GM12878 (cell line): ENCODE measurements at regions not wholly inside any gene's neighbourhood (a gene's known extent, or its start where the extent isn't known, plus 50 kb on each side); places are given as distances from the start of the nearest gene placed in this dataset.

ENCODE experiments used
- ATAC-seq: fragments of 200-7000 bp; cut with Tn5 transposase; 3 replicates; pipeline ENCODE4 v1.9.1; 2020; ENCODE audit warnings: mild to moderate bottlenecking, moderate library complexity
- BruUV-seq: library from RNA; stranded (reverse); fragments of 400-500 nt; replicated peaks from 2 replicates; lab custom pipeline; 2021; lab: Mats Ljungman, UMichigan
- CTCF ChIA-PET: fragments of 300-600 bp; sonication (Branson Sonifier 250); formaldehyde crosslinking; extraction: SDS; loops from one replicate; lab custom pipeline; 2021; ENCODE audit warnings: inconsistent platforms; lab: Yijun Ruan, JAX
- POLR2A ChIA-PET: fragments of 350-600 bp; formaldehyde crosslinking; extraction: SDS; loops from one replicate; lab custom pipeline; 2021; ENCODE audit warnings: inconsistent platforms; lab: Charles Lee
- RAD21 ChIA-PET: fragments of 300-600 bp; sonication (Branson Sonifier 250); formaldehyde crosslinking; loops from one replicate; lab custom pipeline; 2023; ENCODE audit warnings: antibody characterized with exemption; ENCODE audit not compliant: unreplicated experiment; lab: Charles Lee
- SMC1A ChIA-PET: fragments of 300-600 bp; sonication (Branson Sonifier 250); formaldehyde crosslinking; loops from one replicate; lab custom pipeline; 2023; ENCODE audit not compliant: unreplicated experiment, uncharacterized antibody; lab: Charles Lee
- DNase-seq: peaks from one replicate; pipeline ENCODE4 v3.0.0-alpha.2; 2011; ENCODE audit warnings: low read depth, low spot score
- FAIRE-seq: peaks from 3 replicates; lab custom pipeline; 2011; peaks lifted over from hg19 to GRCh38; lab: Jason Lieb, UNC
- H2AFZ ChIP-seq: 2 replicates; pipeline ENCODE4 v1.6.0; 2011; ENCODE audit warnings: low read depth, low read length, control low read depth; ENCODE audit not compliant: control insufficient read depth
- H3K27ac ChIP-seq: 2 replicates; pipeline ENCODE4 v1.5.1; 2011; ENCODE audit warnings: control low read depth; ENCODE audit not compliant: control insufficient read depth, insufficient read depth
- H3K27me3 ChIP-seq, 2 experiments: replicated peaks in 1 of 2; 2 replicates each; pipeline versions ENCODE4 v1.6.0 to v1.6.1; 2011; ENCODE audit warnings: low read length in 1 of 2; ENCODE audit not compliant: control insufficient read depth in 2 of 2, insufficient read depth in 2 of 2
- H3K36me3 ChIP-seq, 2 experiments: 2 replicates each; pipeline ENCODE4 v1.5.1; 2011; ENCODE audit warnings: low read length in 1 of 2; ENCODE audit not compliant: control insufficient read depth in 2 of 2, insufficient read depth in 2 of 2
- H3K4me1 ChIP-seq: 2 replicates; pipeline ENCODE4 v1.6.1; 2011; ENCODE audit warnings: mild to moderate bottlenecking, low read length, moderate library complexity, mixed read lengths; ENCODE audit not compliant: control insufficient read depth, insufficient read depth
- H3K4me2 ChIP-seq: 2 replicates; pipeline ENCODE4 v1.6.0; 2011; ENCODE audit warnings: control low read depth; ENCODE audit not compliant: control insufficient read depth, insufficient read depth
- H3K4me3 ChIP-seq: fragments of 200-600 bp; sonication (generic); 2 replicates; pipeline ENCODE4 v1.5.1; 2016
- H3K79me2 ChIP-seq: 2 replicates; pipeline ENCODE4 v1.6.0; 2011; ENCODE audit warnings: low read length; ENCODE audit not compliant: control insufficient read depth, insufficient read depth
- H3K9ac ChIP-seq: 2 replicates; pipeline ENCODE4 v1.8.0; 2011; ENCODE audit warnings: low read length, control low read depth, mixed read lengths; ENCODE audit not compliant: control insufficient read depth, insufficient read depth
- H3K9me3 ChIP-seq: replicated peaks from 3 replicates; pipeline ENCODE4 v1.5.1; 2011; ENCODE audit warnings: mild to moderate bottlenecking, low read length; ENCODE audit not compliant: control insufficient read depth, insufficient read depth
- H4K20me1 ChIP-seq: 2 replicates; pipeline ENCODE4 v1.6.0; 2011; ENCODE audit not compliant: control insufficient read depth, insufficient read depth
- ATF7 ChIP-seq: fragments of 450-650 bp; IDR thresholded peaks from 2 replicates; pipeline ENCODE4 v1.6.1; 2016; ENCODE audit warnings: low read depth, mild to moderate bottlenecking
- BCL11A ChIP-seq: IDR thresholded peaks from 2 replicates; pipeline ENCODE4 v1.6.1; 2011; ENCODE audit warnings: low read depth, low read length
- BCL3 ChIP-seq: IDR thresholded peaks from 2 replicates; pipeline ENCODE4 v1.6.1; 2011; ENCODE audit warnings: borderline replicate concordance, low read depth, mild to moderate bottlenecking, moderate library complexity, low read length; ENCODE audit not compliant: insufficient read depth, poor library complexity, severe bottlenecking
- CHD2 ChIP-seq: IDR thresholded peaks from 2 replicates; pipeline ENCODE4 v1.6.1; 2011; ENCODE audit warnings: low read depth, low read length, improper control_type of control experiment, borderline replicate concordance
- CREM ChIP-seq: IDR thresholded peaks from 2 replicates; pipeline ENCODE4 v1.6.1; 2014; ENCODE audit warnings: antibody characterized with exemption, low read depth
- FOS ChIP-seq: IDR thresholded peaks from 3 replicates; pipeline ENCODE4 v1.6.1; 2011; ENCODE audit warnings: borderline replicate concordance; ENCODE audit not compliant: insufficient read length; ENCODE audit errors: extremely low read depth
- HDGF ChIP-seq: fragments of 450-650 bp; IDR thresholded peaks from 2 replicates; pipeline ENCODE4 v1.6.1; 2016; ENCODE audit warnings: antibody characterized with exemption
- IRF3 ChIP-seq: fragments of 450-650 bp; IDR thresholded peaks from 2 replicates; pipeline ENCODE4 v1.6.1; 2014; ENCODE audit warnings: mild to moderate bottlenecking
- MEF2B ChIP-seq: fragments of 450-650 bp; IDR thresholded peaks from 2 replicates; pipeline ENCODE4 v1.6.1; 2018; ENCODE audit warnings: mild to moderate bottlenecking, moderate library complexity; ENCODE audit not compliant: partially characterized antibody, poor library complexity, severe bottlenecking
- MYB ChIP-seq: fragments of 150-350 bp; IDR thresholded peaks from 2 replicates; pipeline ENCODE4 v1.6.1; 2014; ENCODE audit warnings: mild to moderate bottlenecking, low read depth, low read length, borderline replicate concordance
- NFXL1 ChIP-seq: fragments of 450-650 bp; IDR thresholded peaks from 2 replicates; pipeline ENCODE4 v1.6.1; 2017; ENCODE audit warnings: antibody characterized with exemption, mild to moderate bottlenecking, borderline replicate concordance
- RB1 ChIP-seq: fragments of 450-650 bp; formaldehyde crosslinking; IDR thresholded peaks from 2 replicates; pipeline ENCODE4 v1.6.1; 2017; ENCODE audit warnings: mild to moderate bottlenecking, borderline replicate concordance
- RELB ChIP-seq: fragments of 450-650 bp; IDR thresholded peaks from 2 replicates; pipeline ENCODE4 v1.6.1; 2017; ENCODE audit warnings: low read depth, mild to moderate bottlenecking, moderate library complexity
- RFX5 ChIP-seq: IDR thresholded peaks from 2 replicates; pipeline ENCODE4 v1.6.1; 2011; ENCODE audit warnings: low read depth, low read length, improper control_type of control experiment
- SIX5 ChIP-seq: IDR thresholded peaks from 2 replicates; pipeline ENCODE4 v1.6.1; 2011; ENCODE audit warnings: mild to moderate bottlenecking, low read depth, low read length, moderate library complexity; ENCODE audit not compliant: severe bottlenecking
- STAT1 ChIP-seq: fragments of 450-650 bp; conservative IDR thresholded peaks from 2 replicates; pipeline ENCODE4 v1.6.1; 2014; ENCODE audit warnings: antibody characterized with exemption, mild to moderate bottlenecking
- STAT3 ChIP-seq: IDR thresholded peaks from 2 replicates; pipeline ENCODE4 v1.6.1; 2011; ENCODE audit warnings: low read depth, low read length, improper control_type of control experiment
- TARDBP ChIP-seq: IDR thresholded peaks from 2 replicates; pipeline ENCODE4 v1.6.1; 2016; ENCODE audit warnings: borderline replicate concordance
- ZNF687 ChIP-seq: fragments of 450-650 bp; IDR thresholded peaks from 2 replicates; pipeline ENCODE4 v1.6.1; 2017; ENCODE audit warnings: mild to moderate bottlenecking, moderate library complexity
- WGBS: methylation state at CpG from one replicate; pipeline ENCODE4 v1.1.6; 2016; ENCODE audit warnings: low lambda C conversion rate; ENCODE audit not compliant: insufficient replicate concordance, insufficient coverage; ENCODE audit errors: missing lambda C conversion rate; 5-methylcytosine and 5-hydroxymethylcytosine counted together
- in situ Hi-C: fragments of 300-500 bp; cut with MboI; formaldehyde crosslinking; loops from 9 replicates; pipeline ENCODE4 v1.14.3; 2018; ENCODE audit warnings: mixed read lengths
- intact Hi-C: fragments of 100-400 bp; cut with micrococcal nuclease; formaldehyde crosslinking; loops from one replicate; pipeline ENCODE4 v1.14.2; 2022; ENCODE audit not compliant: unreplicated experiment

- no peak overlapping the region for H3K4me2 ChIP-seq
- H2AFZ ChIP-seq, result no peak overlapping the region
- no peaks in the 10 kb centered on the region for H3K9me3 ChIP-seq
- no peak overlapping the region for H3K9ac ChIP-seq
- RAD21 ChIA-PET, result no interaction called here
- CTCF ChIA-PET, result interaction anchor here (1.0 kb wide), 1 partner anchor 12 kb away, joined by 3 read pairs; no protein-coding TSS in a partner anchor
- SMC1A ChIA-PET, result interaction anchor here (1.1 to 1.3 kb wide), 2 partner anchors 30 to 42 kb away, joined by 3 to 4 read pairs; no protein-coding TSS in a partner anchor
- H3K36me3 ChIP-seq, result no peaks in the 10 kb centered on the region
- intact Hi-C loops, result no loop called here
- TF ChIP-seq CREM (no peak), MYB (no peak), RFX5 (no peak), RB1 (no peak), MEF2B (no peak), STAT3 (no peak), CHD2 (no peak), ZNF687 (no peak), IRF3 (no peak), ATF7 (no peak), RELB (no peak), NFXL1 (no peak), SIX5 (no peak), HDGF (no peak), STAT1 (no peak), BCL3 (no peak), BCL11A (no peak), TARDBP (no peak), FOS (no peak)
- TF ChIP-seq, all 136 proteins: peak for 0
- Histone ChIP-seq H3K4me3 (no peak overlapping the region), H3K27ac (no peak overlapping the region), H3K4me1 (no peaks in the 10 kb centered on the region), H4K20me1 (no peaks in the 10 kb centered on the region), H3K27me3 (no peaks in the 10 kb centered on the region; a peak in 1 of 4 replicates), H3K79me2 (no peaks in the 10 kb centered on the region)
- FAIRE-seq, result no peak
- no peak for ATAC-seq
- WGBS, result 0% methylated on average over 1 of the region's 1 CpG
- DNase-seq, result no peak
- BruUV-seq, result no TSS peak
- POLR2A ChIA-PET, result no interaction called here
- in situ Hi-C loops, result no loop called here
These were observed 50.3 kb upstream of the SPRED1 start for GRCh38 chr15:38202361-38202760.
